ENCODE measurements at regions not wholly inside any gene's neighbourhood (a gene's known extent, or its start where the extent isn't known, plus 50 kb on each side); places are given as distances from the start of the nearest gene placed in this dataset.
"Not testable (repeated sequence)": the region's sequence is repeated elsewhere in the genome, so short reads cannot be mapped to it uniquely, and the experiment has no call there.

DNA sequence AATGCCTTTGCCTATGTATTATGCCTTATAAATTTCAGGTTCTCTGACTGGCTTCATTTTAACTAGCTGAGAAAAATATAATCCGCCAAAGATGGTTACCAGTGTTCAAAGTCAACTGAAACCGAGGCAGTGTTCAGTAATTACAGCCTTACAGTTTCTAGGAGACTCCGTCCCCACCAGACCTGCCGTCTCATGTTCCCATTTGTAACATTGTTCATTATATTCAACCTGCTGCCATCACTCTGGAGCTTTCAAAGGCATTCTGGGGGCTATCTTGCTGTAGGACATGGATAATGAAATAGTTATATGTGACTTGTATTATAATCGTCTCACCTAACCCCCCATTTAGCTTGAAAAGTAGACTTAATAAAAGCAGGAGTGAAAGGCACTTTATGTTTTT, 302.5 kb downstream of the RWDD3 start:
- no peak for DNase-seq

DNA sequence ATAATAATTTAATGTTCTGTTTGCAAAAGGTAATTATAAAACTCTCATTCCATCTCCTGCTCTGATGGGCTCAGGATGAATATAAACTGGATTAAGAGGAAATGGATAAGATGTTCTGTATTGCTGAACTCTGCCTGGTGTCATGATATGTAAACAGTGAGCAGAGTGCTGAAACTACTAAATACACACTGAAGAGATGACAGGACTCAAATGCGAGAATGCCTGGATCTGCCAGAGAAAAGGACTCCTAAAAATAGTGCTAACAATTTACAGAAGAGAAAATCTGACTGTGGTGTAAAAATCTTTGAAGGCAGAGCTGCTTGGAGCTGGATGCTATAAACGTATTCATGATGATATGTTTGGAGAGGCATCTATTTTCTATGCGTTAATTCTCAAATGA, 303.2 kb downstream of the RWDD3 start:
- DNase-seq = no peak

DNA sequence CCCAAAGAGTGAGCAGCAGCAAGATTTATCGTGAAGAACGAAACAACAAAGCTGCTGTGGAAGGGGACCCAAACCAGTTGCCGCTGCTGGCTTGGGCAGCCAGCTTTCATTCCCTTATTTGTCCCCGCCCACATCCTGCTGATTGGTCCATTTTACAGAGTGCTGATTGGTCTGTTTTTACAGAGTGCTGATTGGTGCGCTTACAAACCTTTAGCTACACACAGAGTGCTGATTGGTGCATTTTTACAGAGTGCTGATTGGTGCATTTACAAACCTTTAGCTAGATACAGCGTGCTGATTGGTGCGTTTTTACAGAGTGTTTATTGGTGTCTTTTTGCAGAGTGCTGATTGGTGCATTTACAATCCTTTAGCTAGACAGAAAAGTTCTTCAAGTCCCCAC, 304.2 kb downstream of the RWDD3 start:
- not testable (repeated sequence) for DNase-seq

DNA sequence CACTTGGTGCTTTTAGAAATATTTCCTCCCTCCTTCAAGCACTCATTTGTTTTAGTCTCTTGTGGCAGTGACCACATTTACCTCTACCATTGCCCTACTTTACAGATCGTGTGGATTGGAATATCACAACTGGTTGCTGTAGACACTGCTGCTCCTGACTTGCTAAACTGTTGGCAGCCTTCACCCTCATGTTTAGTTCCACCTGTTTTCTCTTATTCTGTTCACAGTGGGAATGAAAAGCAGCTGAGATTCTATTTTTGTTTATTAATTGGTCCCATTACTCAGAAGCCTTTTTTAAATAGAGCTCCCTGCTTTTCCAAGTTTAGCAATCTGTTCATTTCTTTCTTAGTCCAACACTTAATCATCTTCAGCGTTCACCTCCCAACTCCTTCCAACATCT, 308.9 kb downstream of the RWDD3 start:
- no peak for DNase-seq

DNA sequence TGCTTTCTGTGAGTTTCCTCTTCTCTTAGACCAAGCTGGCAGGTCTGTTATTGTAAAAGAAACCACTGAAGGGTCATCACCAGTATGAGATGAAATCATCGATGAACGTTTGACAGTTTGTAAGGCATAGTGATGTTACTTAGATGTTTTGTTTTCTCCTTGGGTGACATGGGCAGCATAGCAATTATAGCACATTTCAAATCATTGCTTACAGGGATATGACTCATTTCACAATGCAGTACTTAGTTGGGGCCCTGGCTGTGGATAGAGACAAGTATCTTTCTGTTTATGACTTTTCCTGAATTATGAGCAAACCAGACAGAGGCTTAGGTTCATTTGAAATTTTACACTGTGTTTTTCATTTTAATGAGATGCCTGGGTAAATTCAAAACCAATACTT, 313.0 kb downstream of the RWDD3 start:
- DNase-seq = no peak

DNA sequence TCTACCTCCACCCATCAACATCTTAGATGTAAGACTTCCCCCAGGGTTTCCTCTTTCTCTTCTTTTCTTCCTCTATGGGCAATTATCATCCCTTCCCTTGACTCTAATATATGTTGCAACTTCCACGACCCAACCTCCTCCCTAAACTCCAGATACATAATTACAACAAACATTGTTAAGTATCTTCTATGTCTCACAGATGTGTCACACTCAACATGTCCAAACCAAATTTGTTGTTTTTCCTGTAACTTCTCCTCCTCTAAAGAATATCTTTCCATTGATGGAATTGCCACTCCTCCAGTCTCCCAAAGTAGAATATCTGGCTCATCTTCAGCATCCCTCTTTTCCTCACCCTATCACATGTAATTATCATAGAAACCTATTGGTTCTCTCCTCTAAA, 314.2 kb downstream of the RWDD3 start:
- DNase-seq = no peak

DNA sequence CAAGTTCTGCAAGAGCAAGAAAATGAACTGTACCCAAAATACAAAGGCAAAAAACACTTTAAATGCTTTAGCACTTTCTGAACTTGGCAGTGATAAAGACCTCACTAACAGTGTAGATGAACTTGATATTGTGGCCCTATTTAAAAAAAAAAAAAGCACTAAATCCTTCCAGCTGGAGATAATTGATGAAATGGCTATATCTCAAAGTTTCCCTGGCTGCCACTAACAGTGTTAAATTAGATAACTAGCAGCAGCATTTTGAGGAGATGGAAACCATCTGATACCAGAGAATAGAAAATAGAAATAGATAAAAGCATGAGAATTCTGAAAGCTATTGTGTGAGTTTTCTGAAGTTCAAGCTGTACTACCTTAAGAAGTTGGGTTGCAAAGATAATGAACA, 317.2 kb downstream of the RWDD3 start:
- no peak for DNase-seq

DNA sequence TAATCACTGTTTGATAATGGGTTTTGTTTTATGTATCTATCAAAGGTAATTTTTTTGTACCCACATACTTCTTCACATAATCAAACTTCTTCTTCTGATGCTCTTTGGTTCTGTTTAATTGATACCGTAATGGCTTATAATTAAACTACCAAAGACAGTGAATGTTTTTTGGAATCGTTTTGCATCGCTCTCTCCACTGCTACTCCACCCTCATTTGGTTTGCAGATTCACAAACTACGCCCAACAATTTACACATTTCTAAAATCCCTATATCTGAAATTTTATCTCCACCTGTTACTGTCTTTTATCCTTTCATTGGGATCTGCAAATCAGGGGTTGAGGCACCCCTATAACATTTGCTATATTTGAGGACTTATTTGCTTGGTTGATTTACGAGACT, 319.6 kb downstream of the RWDD3 start:
- DNase-seq = no peak

DNA sequence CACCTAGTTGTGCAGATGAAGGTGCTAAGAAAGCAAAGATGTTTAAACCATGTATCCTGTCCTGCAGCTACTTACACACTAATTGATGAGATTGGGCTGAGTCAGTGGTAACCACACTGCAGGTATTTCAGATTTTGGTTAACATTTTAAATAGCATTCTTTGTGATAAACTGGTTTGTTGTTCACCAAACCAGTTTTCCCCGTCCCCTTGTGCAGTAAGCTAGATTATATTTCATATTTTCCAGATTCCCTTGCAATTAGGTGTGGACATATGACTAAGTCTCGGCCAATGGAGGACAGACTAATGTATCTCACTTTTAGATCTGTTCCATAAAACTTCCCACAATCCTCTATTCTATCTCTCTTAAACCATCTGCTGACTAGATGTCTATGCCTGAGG, 320.4 kb downstream of the RWDD3 start:
- no peak for DNase-seq

DNA sequence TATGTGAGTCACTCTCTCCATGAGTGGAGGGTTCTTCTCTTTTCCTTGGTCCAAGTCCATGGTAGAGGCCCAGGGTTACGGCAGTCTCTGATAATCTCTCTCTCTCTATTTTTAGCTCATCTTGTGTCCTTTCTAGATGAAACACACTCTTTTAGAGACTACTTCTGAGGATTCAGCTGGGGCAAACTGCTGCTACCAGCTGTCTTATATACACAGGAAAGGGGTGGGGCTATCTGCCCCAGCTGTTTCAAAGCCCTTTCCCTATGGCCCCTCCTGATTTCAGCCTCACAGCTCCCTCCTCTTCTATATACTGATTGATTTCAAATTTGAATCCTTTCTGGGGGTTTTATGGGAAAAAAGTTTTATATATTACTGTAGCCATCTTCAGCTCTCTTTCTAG, 324.8 kb downstream of the RWDD3 start:
- DNase-seq = no peak

DNA sequence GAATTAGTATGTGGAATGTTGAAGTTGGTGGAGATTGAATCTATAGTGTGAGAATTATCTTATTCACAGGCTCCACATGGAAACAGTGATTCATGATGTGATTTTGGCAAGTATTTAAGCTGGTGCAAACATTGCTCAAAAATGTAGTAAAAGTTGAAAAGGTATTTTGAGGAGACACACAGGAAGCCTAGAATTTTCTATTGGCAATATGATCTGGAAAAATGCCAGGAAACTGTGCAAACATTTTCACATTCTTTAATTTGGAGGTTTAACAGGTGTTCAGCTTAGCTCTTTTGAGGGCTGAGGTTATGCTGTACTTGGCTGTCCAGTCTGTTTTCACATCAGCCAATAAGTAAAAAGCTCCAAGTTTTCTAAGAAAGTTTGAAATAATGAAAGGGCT, 327.3 kb downstream of the RWDD3 start:
- peak; percentile 64 for DNase-seq

DNA sequence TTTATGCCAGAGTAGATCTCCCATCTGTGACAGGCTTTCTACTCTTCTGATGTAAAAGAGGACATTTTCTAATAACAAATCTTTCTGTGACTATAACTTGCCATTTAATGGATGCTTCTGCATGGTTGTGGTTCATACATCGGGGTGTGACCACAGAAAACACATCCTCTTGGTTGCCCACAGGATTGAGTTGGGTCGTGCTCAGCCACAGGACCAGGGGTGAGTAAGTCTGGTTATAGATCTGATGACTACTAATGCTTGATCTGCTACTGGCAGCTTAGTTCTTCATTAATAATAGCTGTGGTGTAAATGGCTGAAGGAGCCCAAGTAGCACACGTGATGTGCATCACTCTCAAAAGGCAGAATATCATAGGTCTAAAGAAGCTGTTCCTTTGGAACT, 328.2 kb downstream of the RWDD3 start:
- no peak for DNase-seq

DNA sequence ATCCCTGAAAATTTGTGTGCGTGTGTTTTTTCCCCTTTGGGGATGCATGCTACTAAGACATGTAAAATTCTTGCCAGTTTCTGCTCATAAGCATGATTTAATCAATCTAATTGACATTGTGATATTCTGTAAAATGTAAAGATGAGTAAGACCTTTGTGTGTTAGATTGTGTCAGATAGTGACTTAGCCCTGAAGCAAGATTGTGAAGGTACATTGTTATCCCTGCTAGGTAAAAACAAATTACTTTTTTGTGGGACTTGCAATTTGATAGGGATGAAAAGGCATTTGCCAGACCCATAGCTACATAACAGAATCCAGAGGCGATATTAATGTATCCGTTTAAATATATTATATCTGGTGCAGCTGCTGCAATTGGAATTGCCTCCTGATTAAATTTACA, 338.0 kb downstream of the RWDD3 start:
- no peak for DNase-seq

DNA sequence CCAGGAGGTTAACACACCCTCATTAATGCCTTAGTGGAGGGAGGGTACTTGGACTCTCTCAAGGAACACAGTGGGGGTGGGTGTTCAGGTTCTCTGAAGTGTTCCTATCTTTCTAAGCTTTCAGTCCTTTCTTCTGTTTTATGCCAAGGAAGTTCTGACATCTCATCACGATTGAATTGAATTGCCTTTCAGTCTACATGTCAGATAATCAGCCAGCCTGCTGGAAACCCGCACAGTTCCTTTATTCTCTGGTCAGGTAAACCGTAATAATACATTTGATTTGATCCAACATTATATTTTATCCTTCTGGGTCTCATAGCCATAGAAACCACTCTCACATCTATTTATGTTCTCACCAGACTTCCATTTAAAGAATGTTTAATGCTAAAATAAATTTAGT, 339.0 kb downstream of the RWDD3 start:
- DNase-seq = no peak

DNA sequence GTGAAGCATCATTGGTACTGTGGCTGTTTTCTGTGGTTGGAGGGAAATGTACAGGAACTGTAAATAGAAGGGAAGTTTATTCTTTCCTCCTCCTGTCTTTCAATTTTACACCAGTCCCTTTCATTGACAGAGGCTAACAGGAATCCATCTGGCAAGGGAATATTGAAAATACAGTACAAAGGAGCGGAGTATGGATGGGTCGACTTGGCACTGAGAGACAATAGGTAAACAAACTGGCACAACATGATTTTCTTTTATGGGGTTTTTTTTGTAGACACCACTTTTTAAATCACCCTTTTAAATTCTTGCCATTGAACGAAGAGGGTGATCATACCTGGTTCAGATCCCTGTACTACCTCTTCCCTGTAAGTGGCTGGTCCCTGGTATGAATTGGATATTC, 341.3 kb downstream of the RWDD3 start:
- DNase-seq = no peak

DNA sequence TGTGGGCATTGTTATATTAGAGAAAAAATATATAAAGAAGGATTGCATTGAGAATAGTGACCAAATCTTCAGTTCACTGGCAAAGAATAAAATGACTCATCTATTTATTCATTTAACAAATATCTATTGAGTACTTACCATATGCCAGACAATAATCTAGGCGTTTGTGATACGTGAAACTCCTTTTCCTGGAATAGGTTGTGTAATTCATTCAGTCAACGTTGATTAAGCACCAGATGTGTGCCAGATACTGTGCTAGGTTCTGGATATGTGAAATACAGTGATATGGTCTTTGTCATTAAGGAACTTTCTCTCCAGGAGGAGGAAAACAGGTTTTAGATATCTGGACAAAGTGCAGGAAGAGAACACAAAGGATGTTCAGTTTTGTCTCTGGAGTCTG, 344.5 kb downstream of the RWDD3 start:
- DNase-seq = no peak

DNA sequence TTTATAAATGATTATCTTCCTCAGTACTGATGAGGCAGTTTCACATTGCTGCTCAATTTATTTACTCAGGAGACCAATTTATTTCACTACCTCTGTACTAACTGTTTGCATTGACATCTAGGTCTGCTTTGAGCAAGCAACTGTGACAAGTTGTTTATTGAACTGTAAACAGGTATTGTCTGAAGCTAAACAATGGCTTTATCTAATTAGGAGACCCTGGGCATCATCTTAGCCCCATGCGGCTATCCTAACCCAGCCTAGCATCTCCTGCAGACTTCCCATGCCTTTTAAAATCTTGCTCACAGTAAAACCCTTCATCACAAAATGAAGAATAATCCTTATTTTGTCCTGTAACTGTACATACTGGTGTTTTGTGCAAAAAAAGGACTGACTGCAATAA, 348.2 kb downstream of the RWDD3 start:
- no peak for DNase-seq

DNA sequence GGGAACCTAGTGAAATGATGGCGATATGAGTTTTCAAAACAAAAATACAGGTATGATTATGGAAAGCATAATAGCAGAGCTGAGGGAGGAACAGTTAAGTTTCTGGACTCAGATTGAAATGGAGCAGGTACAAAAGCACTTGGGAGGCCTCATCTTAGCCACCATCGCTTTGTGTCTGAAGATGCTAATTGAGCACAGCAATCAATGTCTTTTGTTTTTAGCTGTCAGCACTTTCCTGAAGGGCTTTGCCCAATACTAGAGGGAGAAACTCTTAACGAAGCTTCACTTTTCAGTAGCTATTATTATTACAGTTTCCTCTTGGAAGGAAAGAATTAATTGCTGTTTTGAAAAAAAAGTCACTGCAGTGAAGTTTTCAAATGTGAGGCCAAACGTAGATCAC, 348.7 kb downstream of the RWDD3 start:
- DNase-seq = no peak

DNA sequence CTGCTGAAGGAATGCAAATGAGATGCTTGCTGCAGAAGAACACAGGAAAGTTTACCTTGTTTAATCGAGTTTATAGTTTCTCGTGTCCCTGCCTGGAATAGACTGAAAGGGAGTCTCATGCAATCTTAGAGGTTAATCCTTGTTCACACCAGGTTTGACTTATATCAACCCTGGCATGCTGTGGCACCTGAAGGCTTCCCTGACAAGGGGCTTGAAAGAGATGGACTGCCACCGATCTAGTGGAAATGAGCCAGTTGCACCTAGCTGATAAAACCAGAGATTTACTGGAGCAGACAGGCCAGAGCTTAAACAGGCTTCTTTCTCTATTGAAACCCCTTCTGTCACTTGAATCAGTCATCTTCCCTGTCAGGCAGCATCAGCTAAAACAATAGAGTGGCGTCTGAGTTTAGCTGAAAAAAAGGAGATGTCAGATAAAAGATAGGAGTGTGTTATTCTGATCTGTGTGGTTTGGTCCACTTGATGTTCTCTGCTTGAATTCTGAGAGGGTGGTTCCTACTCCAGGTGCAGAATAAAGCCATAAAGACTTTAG, 349.7 kb downstream of the RWDD3 start:
- no peak for DNase-seq

DNA sequence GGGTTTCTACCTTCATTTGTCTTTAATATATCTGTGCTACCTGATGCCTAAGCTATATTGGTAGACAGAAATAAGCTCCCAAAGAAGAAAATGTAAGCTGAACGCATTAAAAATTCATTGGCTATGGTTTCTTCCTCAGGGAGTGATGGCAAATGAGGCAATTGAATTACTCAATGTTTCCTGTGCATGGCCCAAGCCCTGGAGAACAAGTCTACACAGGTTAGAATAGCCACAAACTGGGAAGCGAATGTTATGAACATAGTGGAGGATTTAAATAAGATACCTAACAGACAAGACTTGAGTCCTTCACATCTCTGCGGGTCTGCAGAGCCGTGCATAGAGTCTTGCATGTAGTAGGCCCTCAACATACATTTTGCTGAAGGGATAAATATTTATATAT, 350.3 kb downstream of the RWDD3 start:
- DNase-seq = no peak

DNA sequence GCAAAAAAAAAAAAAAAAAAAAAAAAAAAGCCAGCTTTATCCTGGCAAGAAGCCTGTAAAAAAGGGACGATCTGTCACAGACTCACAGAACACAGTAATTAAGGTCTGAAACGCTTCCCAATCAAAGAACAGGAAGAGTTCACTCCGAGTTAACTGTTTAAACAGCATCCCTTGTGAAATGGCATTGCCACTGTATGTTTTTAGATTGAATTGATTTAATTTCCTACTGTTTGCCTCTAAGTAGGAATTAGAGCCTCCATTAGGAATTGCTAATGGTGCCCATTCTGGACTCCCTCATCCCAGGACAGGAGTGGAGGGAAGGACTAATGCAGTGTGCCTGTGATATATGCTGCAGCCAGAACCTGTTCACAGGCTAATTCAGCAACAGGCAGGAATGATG, 370.8 kb downstream of the RWDD3 start:
- no peak for DNase-seq

DNA sequence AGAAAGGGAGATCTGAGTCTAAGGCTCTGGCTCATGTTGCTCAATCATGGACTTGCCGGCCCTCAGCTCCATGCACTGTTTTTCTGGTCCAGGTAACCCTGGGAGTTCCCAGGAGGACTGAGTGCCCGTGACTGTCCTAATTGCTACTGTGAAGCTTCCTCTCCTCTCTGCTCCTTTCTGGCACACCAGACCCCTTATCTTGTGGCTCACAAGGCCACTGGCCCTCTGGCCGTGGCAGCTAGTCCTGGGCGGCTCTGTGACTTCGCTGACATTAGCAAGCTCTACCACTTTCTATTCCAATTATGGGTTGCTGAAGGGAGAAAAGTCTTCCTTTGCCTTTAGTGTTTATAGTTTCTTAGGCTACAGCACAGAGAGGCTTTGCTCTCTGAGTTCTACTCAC, 380.2 kb downstream of the RWDD3 start:
- no peak for DNase-seq

DNA sequence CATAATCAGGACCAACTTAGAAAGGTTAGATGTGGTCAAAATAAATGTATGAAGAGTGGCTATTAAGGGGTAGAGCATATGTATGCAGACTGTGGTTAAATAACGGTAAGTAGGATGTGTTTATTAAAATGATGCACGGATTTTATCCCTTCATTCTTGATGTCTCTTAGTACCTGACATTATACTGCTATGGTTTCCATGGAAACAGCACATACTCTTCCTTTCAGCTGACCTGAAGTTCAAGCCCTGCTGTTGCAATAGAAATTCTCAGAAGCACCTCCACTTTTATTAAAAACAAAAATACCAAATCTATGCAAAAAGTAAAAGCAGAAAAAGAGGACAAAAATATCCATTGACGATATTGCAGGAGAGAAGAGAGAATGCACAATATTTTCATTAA, 381.4 kb downstream of the RWDD3 start:
- no peak for DNase-seq

DNA sequence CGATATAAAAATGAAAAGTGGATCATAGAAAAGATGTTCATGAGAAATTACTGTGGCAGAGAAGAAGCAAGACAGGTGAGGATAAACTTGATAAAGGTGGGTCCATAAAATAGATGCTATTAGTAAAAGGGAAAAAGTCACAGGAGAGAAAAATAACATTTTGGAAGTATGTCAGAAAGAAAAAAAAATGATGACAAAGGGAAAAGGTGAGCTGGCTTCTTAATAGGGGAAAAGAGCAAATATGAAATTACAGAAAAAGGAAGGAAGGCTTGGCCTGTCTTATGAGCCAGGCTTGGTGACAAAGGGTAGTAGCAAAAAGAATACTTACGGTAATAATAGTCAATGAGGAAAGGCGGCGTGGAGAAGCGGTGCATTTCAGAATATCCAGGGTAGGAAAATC, 386.1 kb downstream of the RWDD3 start:
- DNase-seq = no peak

DNA sequence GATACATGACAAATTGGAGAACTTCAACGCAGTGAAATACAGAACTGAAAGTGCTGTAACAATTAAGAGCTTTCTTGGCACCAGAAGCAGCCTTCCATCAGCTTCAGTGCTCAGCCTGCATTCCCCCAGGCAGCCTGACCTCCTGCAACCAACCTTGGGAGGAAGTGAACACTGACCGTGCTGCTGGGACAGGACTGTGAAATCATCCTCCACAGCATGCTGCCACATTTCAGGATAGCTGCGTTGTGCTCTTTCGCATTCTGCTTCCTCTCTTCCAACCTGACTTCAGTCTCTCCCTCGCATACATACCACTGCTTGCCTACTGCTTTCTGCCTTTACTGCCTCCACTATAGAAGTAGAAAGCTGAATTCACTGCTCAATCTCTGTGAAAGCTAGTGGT, 388.6 kb downstream of the RWDD3 start:
- no peak for DNase-seq

DNA sequence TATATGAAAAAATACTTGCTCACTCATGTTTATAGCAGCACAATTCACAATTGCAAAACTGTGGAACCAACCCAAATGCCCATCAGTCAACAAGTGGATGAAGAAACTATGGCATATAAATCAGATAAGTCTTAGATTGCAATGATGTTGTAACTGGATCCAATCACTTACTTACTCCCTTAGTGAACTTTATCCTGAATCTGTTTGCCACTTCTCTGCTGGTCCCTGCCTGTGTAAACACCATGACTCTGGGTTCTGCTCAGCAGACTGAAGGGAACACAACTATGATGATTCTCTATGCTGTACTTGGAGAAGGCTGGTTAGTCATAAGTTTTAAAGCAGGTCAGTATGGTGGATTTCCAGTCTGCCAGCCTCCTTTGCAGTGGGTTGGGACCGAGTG, 391.2 kb downstream of the RWDD3 start:
- no peak for DNase-seq
